Gastroesophageal sphincter (tissue), 4 donors: ENCODE measurements at regions not wholly inside any gene's neighbourhood (a gene's known extent, or its start where the extent isn't known, plus 50 kb on each side); places are given as distances from the start of the nearest gene placed in this dataset.

Source experiments
- ATAC-seq: fragments of 150-250 bp; one replicate; pipeline ENCODE4 v1.9.1; 2016; ENCODE audit warnings: mild to moderate bottlenecking, moderate library complexity
- H3K27ac ChIP-seq, 4 donors: fragments of 200-600 bp; sonication (generic) in 3 of 4; 1 replicate in 3 of 4; 2 replicates in 1 of 4; pipeline ENCODE4 v1.5.1; 2016 to 2019
- H3K27me3 ChIP-seq: fragments of 200-600 bp; sonication (generic); one replicate; pipeline ENCODE4 v1.5.1; 2019
- H3K36me3 ChIP-seq, 2 donors: fragments of 200-600 bp; sonication (generic); one replicate each; pipeline ENCODE4 v1.5.1; 2019; ENCODE audit warnings: control low read depth in 1 of 2
- H3K4me1 ChIP-seq, 3 donors: fragments of 200-600 bp; sonication (generic); 1 replicate in 2 of 3; 2 replicates in 1 of 3; pipeline ENCODE4 v1.5.1; 2016 to 2019; ENCODE audit warnings: control low read depth in 2 of 3
- H3K4me3 ChIP-seq, 2 donors: fragments of 200-600 bp; sonication (generic); one replicate each; pipeline ENCODE4 v1.5.1; 2019; ENCODE audit warnings: mild to moderate bottlenecking in 1 of 2, moderate library complexity in 1 of 2
- H3K9me3 ChIP-seq, 3 donors: fragments of 200-600 bp; sonication (generic); one replicate each; pipeline ENCODE4 v1.5.1; 2017 to 2019; ENCODE audit warnings: control low read depth in 2 of 3
- EP300 ChIP-seq: sonication (generic); formaldehyde crosslinking; IDR thresholded peaks from one replicate; pipeline ENCODE4 v1.6.1; 2017; ENCODE audit warnings: antibody characterized with exemption, mild to moderate bottlenecking
- POLR2A ChIP-seq, 2 donors: fragments of 450-650 bp; IDR thresholded peaks; one replicate each; pipeline ENCODE4 v1.6.1; 2017; ENCODE audit warnings: antibody characterized with exemption in 2 of 2, mild to moderate bottlenecking in 2 of 2, moderate library complexity in 1 of 2
- POLR2AphosphoS5 ChIP-seq: sonication (generic); formaldehyde crosslinking; IDR thresholded peaks from one replicate; pipeline ENCODE4 v1.6.1; 2017; ENCODE audit warnings: antibody characterized with exemption
- WGBS, 2 donors: methylation state at CpG; one replicate each; pipeline ENCODE4 v1.1.5; 2018; ENCODE audit warnings: low coverage in 1 of 2; 5-methylcytosine and 5-hydroxymethylcytosine counted together
- TF ChIP-seq, protein P1 (sequence below), 4 experiments: fragments of 200-600 bp in 2 of 4; fragments of 450-650 bp in 2 of 4; sonication (generic) in 1 of 4; IDR thresholded peaks; one replicate each; pipeline ENCODE4 v1.5.1; 2017 to 2019; ENCODE audit warnings: antibody characterized with exemption in 4 of 4, mild to moderate bottlenecking in 2 of 4, moderate library complexity in 2 of 4

- Histone ChIP-seq H3K27ac (no peak overlapping the region), H3K4me1 (no peaks in the 10 kb centered on the region), H3K27me3 (no peaks in the 10 kb centered on the region), H3K4me3 (no peak overlapping the region), H3K9me3 (no peaks in the 10 kb centered on the region), H3K36me3 (no peaks in the 10 kb centered on the region)
- WGBS, 2 donors, result 82 to 88% methylated on average over 5 to 6 of the region's 20 CpGs
- TF ChIP-seq POLR2A (IDR thresholded peaks at IDR 0.05), result no peak
- no peak for TF ChIP-seq EP300
- TF ChIP-seq, protein P1, sequence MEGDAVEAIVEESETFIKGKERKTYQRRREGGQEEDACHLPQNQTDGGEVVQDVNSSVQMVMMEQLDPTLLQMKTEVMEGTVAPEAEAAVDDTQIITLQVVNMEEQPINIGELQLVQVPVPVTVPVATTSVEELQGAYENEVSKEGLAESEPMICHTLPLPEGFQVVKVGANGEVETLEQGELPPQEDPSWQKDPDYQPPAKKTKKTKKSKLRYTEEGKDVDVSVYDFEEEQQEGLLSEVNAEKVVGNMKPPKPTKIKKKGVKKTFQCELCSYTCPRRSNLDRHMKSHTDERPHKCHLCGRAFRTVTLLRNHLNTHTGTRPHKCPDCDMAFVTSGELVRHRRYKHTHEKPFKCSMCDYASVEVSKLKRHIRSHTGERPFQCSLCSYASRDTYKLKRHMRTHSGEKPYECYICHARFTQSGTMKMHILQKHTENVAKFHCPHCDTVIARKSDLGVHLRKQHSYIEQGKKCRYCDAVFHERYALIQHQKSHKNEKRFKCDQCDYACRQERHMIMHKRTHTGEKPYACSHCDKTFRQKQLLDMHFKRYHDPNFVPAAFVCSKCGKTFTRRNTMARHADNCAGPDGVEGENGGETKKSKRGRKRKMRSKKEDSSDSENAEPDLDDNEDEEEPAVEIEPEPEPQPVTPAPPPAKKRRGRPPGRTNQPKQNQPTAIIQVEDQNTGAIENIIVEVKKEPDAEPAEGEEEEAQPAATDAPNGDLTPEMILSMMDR (IDR thresholded peaks at IDR 0.05), result no peak
- no peak for TF ChIP-seq POLR2AphosphoS5
- no peak for ATAC-seq
Measured at GRCh38 chr5:3218916-3219650, 376.5 kb upstream of the IRX1 start.

- TF ChIP-seq POLR2A (IDR thresholded peaks at IDR 0.05) (no peak), EP300 (no peak), POLR2AphosphoS5 (no peak)
- TF ChIP-seq, protein P1 (IDR thresholded peaks at IDR 0.05), result no peak
- no peak for ATAC-seq
- Histone ChIP-seq H3K9me3 (no peaks in the 10 kb centered on the region), H3K27ac (no peak overlapping the region), H3K4me3 (no peak overlapping the region), H3K27me3 (no peaks in the 10 kb centered on the region), H3K36me3 (no peaks in the 10 kb centered on the region), H3K4me1 (no peaks in the 10 kb centered on the region)
- WGBS, 2 donors, result 68 to 80% methylated on average over 3 to 4 of the region's 22 CpGs
Measured at GRCh38 chr5:3217771-3218495, 377.7 kb upstream of the IRX1 start.

DNA sequence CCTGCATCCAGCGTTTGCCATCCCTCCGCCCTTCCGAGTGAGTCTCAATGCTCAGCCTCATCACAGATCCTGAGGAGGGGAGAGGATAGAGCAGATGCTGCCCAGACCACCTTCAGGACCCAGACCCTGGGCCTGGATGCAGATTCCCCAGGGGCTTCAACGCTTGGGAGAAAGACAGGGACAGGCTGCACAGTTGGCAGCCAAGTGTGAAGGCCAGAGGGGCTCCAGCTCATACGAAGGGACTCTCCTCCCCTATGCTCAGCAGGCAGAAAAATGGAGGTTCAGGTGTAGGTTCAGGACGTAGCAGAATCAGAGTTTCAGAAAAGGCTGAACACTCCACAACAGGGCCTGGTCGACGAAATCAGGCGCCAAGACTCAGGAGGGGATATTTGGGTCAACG, 378.5 kb upstream of the IRX1 start:
- no peak for ATAC-seq
- no peak overlapping the region for H3K27ac ChIP-seq
- no peak overlapping the region for H3K4me3 ChIP-seq
- TF ChIP-seq EP300, result no peak
- TF ChIP-seq POLR2A (IDR thresholded peaks at IDR 0.05), result no peak
- TF ChIP-seq POLR2AphosphoS5, result no peak
- TF ChIP-seq, protein P1 (IDR thresholded peaks at IDR 0.05), result no peak
- H3K36me3 ChIP-seq, result no peaks in the 10 kb centered on the region
- no peaks in the 10 kb centered on the region for H3K27me3 ChIP-seq
- H3K9me3 ChIP-seq, result no peaks in the 10 kb centered on the region
- no peaks in the 10 kb centered on the region for H3K4me1 ChIP-seq
- 67 to 83% methylated on average over 1 to 5 of the region's 10 CpGs for WGBS, 2 donors

DNA sequence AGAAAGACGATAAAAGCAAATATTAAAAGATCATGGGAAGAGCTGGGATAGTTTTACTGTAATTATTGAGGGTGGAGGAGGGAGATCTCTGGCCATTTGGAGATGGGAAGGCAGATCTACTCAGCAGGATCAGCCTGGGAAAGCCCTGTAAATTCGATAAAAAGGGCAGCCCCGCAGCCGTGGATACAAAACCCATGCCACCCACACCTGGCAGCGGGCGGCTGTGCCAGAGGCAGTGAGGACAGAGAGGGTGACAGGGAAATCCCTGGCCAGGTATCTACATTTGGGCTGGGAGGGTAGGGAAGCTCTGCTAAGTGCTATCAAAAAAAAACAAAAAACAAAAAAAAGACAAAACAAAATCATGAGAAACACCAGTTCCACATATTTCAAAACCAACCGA, 379.2 kb upstream of the IRX1 start:
- H3K27me3 ChIP-seq, result no peaks in the 10 kb centered on the region
- no peak overlapping the region for H3K27ac ChIP-seq
- H3K4me1 ChIP-seq, result no peaks in the 10 kb centered on the region
- H3K9me3 ChIP-seq, result no peaks in the 10 kb centered on the region
- no peak for TF ChIP-seq POLR2AphosphoS5
- TF ChIP-seq, protein P1 (IDR thresholded peaks at IDR 0.05), result no peak
- TF ChIP-seq POLR2A (IDR thresholded peaks at IDR 0.05), result no peak
- TF ChIP-seq EP300, result no peak
- no peaks in the 10 kb centered on the region for H3K36me3 ChIP-seq
- no peak overlapping the region for H3K4me3 ChIP-seq
- WGBS, 2 donors, result 78% methylated on average over 5 of the region's 7 CpGs; no CpG with 5 or more reads in 1 of the 2 donors
- ATAC-seq, result no peak
